ENCODE measurements at regions not wholly inside any gene's neighbourhood (a gene's known extent, or its start where the extent isn't known, plus 50 kb on each side); places are given as distances from the start of the nearest gene placed in this dataset.

DNA sequence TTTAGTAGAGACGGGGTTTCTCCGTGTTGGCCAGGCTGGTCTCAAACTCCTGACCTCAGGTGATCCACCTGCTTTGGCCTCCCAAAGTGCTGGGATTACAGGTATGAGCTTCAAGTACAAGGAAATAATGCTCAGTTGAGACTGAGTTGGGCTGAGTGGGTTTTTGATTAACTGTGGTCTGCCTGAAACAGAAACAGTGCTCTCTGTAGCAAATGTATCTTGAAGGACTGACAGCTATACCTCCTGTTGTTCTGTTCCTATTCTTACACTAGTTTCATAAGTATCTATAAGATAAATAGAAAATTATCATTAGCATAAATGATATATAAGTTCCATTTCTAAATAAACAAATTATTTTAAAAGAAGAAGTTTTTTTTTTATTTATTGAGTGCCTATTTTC lies 142.8 kb upstream of the PTPRK start:
- no peak for DNase-seq

DNA sequence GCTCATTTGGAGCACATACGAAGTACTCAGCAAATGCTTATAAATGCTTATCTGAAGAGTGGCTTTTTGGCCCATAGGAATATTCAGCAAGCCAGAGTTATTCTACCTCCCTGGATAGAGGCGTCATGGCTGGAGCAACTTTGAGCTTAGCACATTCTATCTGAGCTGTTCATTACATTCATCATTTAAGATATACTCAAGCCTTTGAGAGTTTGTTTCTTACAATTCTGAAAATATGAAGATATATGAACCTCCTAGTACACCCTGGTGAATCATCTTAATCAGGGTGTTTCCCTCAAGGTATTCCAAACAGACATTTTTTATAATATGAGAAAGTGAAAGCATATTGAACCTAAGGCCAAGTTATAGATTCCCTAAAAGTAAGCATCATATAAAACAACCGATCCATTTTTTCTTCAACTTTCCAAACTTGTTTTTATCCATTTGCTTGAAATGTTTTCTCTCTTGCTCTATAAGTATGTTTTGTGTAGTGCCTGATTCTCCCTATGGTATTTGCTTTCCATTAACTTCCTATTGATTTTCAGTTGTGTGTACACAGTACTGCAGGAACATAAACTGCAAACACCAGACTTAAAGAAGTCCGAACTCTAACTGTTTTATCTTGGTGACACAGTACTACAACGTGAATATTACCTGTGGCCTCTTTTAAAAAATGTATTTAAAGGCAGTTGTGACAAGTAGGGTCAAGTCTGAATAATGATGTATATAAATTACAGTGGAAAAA lies 139.7 kb upstream of the PTPRK start:
- no peak for DNase-seq

DNA sequence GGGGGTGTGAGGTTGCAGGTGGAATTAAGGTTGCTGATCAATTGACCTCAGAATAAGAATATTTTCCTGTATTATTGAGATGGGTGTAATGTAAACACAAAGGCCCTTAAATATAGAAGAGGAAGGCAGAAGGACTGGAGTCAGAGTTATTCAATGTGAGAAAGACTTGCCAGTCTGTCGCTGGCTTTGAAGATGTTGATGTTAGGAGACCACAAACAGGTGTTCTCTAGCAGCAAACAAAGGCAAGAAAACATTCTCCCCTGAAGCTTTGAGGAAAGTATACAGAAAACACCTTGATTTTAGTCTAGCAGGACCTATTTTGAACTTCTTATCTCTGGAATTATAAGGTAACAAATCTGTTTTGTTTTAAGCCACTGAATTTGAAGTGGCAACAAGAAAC lies 138.9 kb upstream of the PTPRK start:
- DNase-seq: no peak

- no peak for DNase-seq
Measured at GRCh38 chr6:128657181-128657580, 136.8 kb upstream of the PTPRK start.

DNA sequence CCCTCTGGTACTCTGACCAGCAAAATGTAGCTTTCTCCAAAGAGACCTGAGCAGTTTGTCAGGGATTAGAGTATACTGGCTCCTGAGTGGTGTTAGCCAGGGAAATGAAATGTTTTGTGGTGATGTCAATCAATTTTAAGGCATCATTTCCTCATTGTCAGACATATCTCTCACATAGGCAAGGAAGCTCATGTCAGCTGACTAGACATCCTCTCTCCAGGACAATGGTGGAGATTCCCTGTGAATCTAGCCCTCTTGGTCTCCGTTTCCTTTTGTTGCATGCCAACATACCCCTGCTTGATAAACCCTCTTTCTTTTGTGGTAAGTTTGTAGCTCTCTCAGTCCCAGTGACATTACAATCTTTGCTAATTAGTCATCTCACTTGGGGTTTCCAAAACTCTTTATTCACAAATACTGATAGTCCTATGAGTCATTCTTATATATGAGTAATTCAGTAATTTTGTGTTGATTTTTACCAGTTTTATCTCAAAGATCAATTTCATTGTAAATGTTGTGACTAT lies 135.6 kb upstream of the PTPRK start:
- no peak for DNase-seq

DNA sequence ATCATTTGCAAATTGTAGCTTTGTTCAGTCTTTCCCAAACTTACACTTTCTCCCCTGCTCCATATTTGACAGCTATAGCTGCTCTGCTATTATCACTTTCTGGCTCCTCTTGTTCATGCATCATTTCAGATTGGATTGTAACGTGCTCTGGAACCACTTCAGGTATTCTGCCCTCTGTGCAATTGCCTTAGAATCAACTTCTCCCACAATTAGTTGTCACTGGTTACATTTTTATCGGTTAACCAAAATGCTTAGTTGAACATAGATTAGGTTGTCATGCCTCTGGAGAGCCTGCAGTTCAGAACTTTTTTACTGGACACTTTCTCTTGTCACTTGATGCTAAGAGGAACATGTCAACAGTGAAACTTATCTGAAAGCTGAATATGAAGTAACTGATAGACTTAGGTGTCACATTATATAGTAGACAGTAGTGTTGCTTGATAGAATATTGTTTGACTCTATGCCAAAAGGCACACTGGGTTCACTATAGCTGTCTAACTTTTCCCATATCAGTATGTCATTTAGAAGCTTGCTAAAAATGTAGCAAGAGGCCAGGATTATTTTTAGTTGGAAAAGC lies 127.7 kb upstream of the PTPRK start:
- DNase-seq: no peak

- DNase-seq: no peak
Measured at GRCh38 chr6:128642132-128642531, 121.7 kb upstream of the PTPRK start.

- DNase-seq: no peak
Measured at GRCh38 chr6:128641703-128642102, 121.3 kb upstream of the PTPRK start.

- DNase-seq: no peak
Measured at GRCh38 chr6:128638817-128639216, 118.4 kb upstream of the PTPRK start.

DNA sequence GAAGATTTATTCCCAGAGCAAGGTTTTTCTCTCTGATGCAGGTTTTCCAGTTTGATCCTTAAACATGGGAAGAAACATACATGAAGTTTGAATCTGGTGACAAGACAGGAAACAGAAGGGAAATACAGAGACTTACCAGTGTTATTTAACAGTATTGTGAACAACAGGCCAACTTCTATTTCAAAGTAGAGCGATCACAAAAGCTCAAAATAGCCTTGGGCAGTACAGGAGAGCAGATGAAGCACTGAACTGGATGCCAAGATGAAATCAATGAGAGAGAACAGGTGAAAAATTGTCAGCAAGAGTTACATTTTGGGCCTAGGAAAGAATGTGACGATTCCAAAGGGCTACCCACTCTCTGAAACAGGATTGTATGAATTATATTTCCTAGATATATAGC lies 114.8 kb upstream of the PTPRK start:
- DNase-seq: no peak

- DNase-seq: no peak
Measured at GRCh38 chr6:128632131-128632530, 111.7 kb upstream of the PTPRK start.

DNA sequence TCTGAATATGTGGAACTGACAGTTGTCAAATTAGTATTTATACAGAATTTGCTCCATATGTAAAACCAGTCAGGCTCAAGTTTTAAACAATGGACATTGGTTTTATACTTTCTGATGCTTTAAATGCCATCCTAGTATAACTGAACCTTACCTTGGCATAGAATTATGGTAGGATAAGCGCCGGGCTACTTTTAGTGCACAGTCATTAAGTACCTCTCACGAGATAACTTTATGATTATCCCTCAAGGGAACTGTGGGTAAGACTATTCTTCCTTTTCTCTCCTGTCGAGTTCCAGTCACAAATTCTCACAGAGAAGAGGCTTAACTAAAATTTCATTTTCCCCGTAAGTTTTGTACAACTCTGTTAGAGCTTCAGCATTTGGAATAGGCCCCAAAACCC lies 110.6 kb upstream of the PTPRK start:
- no peak for DNase-seq

GRCh38 chr6:128630213-128630612 lies 109.8 kb upstream of the PTPRK start:
- DNase-seq: no peak

- DNase-seq: peak; percentile 65
Measured at GRCh38 chr6:128617285-128617684, 96.9 kb upstream of the PTPRK start.

DNA sequence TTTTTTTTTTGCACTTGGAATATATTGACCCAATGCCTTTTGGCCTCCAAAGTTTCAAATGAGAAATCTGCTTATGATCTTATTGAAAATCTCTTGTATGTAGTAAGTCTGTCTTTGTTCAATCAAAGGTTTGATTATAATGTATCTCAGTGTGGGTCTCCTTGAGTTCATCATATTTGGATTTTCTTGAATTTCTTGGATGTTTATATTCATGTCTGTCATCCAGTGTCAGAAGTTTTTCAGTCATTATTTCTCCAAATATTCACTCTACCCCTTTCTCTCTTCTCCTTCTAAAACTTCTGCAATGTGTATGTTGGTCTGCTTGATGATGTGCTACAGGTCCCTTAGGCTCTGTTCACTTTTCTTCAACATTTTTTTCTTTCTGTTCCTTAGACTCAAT lies 95.9 kb upstream of the PTPRK start:
- DNase-seq: no peak

- DNase-seq: peak; percentile 61
Measured at GRCh38 chr6:128606611-128607010, 86.2 kb upstream of the PTPRK start.

DNA sequence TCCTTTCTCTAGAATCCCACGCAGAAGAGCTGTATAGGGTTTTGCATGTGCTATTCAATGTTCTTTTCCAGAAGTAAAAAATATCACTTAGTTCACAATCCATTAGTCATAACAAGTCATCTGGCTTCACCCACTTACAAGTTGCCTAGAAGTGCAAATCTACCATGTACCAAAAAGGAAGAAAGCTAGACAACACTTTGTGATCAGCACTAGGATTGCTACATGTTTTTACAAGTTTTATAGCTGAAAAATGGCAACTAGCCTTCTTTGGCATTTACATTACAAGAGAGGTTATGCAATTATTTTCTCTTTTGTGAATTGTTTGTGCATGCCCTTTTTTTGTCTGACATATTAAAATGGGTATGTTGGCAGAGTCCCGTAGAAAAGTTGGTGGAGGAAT lies 85.6 kb upstream of the PTPRK start:
- peak; percentile 10 for DNase-seq

GRCh38 chr6:128601060-128601459 lies 80.7 kb upstream of the PTPRK start:
- no peak for DNase-seq

DNA sequence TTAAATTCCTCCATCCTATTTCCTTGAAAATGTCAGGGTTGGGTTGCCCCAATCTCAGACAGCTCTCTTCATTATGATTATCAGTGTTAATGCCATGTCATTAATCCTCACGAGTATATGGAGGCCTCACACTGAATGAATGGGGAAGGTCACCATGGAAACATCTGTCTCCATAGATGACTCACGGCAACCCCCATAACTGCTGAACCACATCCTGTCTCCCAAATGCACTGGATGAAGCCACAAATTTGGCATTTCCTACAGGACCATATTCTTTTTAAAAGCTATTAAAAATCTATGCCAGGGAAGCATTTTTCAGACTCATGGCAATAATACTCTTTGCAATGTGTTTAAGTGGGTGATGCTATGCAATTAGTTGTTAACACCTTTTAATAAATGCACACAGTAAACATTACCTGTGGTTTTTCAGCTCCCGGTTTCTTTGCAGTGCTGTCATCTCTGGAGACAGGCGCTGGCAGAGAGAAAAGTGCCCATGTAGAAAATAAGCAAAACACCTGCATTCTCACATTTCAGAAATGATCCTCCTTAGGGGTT lies 80.1 kb upstream of the PTPRK start:
- DNase-seq: peak; percentile 59

- no peak for DNase-seq
Measured at GRCh38 chr6:128599036-128599435, 78.6 kb upstream of the PTPRK start.

- no peak for DNase-seq
Measured at GRCh38 chr6:128598571-128598970, 78.2 kb upstream of the PTPRK start.

DNA sequence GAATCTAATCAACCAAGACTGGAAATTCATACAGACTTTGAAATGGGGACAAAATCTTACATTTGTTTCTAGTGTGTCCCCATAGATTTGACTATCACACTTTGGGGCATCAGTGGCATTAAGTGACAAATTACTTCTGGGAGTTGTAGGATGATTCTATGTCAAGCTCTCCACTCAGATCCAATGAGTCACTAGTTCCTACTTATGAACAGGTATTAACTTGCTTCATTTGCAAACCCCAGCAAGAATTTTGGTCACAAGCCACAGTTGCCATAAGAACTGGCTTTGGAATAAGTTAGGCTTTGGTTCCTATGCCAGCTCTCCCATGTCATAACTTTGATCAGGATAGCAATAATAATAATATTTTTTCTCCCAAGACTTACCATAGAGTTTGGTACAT lies 77.6 kb upstream of the PTPRK start:
- no peak for DNase-seq

GRCh38 chr6:128597004-128597403 lies 76.6 kb upstream of the PTPRK start:
- no peak for DNase-seq

DNA sequence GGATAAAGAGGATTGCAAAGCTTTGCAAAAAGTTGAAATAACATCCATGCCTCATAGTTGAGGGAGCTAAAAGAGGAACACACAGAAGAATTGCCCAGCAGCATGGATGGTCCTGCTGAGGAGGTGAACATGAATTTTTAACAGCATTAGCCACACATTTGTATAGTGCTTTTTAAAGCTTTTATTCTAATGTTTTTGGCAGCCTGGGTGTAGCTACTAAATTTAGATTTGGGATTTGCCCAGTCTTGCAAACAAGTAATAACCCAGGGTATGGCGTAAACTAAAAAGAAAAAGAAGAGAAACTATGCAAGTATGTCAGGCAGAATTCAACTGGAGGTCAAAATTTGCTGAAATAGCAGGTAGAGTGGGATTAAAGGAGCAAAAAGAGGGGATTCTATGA lies 75.1 kb upstream of the PTPRK start:
- DNase-seq: no peak

DNA sequence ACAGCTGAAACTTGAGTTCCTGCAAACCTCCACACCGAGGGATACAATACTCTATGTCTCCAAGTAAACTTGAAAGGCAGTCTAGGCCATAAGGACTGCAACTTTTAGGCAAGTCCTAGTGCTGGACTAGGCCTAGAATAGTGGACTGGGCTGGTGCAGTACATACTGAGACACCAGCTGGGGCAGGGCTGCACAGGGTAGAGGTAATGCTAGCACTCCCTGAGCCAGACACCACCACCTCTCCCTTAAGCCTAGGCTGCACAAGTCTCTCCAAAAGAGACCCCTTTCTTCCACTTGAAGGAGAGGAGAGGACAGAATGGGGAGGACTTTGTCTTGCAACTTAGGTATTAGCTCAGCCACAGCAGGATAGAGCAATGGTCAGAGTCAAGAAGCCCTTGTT lies 65.7 kb upstream of the PTPRK start:
- no peak for DNase-seq

All from MV-4-11 (cell line).